BJ (cell line): ENCODE measurements at regions not wholly inside any gene's neighbourhood (a gene's known extent, or its start where the extent isn't known, plus 50 kb on each side); places are given as distances from the start of the nearest gene placed in this dataset.

ENCODE experiments used
- CTCF ChIA-PET: fragments of 350-600 bp; formaldehyde crosslinking; extraction: SDS; loops from one replicate; lab custom pipeline; 2021; ENCODE audit warnings: antibody characterized with exemption, inconsistent platforms; lab: Yijun Ruan, JAX
- POLR2A ChIA-PET: fragments of 300-600 bp; sonication (Branson Sonifier 250); formaldehyde crosslinking; extraction: SDS; loops from one replicate; lab custom pipeline; 2021; ENCODE audit warnings: antibody characterized with exemption; lab: Charles Lee
- DNase-seq: peaks from one replicate; pipeline ENCODE4 v3.0.0-alpha.2; 2011; ENCODE audit warnings: low read depth
- H3K27me3 ChIP-seq: 2 replicates; pipeline ENCODE4 v1.6.0; 2011; ENCODE audit warnings: low read length; ENCODE audit not compliant: control insufficient read depth, insufficient read depth
- H3K36me3 ChIP-seq: 2 replicates; pipeline ENCODE4 v1.5.1; 2011; ENCODE audit warnings: low read length; ENCODE audit not compliant: control insufficient read depth, insufficient read depth
- H3K4me3 ChIP-seq: 2 replicates; pipeline ENCODE4 v1.5.1; 2011; ENCODE audit warnings: low read depth, mild to moderate bottlenecking, control low read depth, low read length
- TF ChIP-seq, protein P1 (sequence below): IDR thresholded peaks from 2 replicates; pipeline ENCODE4 v1.5.1; 2011; ENCODE audit warnings: low read depth, mild to moderate bottlenecking, control low read depth, inconsistent platforms, low read length, moderate library complexity; ENCODE audit not compliant: insufficient read depth

DNA sequence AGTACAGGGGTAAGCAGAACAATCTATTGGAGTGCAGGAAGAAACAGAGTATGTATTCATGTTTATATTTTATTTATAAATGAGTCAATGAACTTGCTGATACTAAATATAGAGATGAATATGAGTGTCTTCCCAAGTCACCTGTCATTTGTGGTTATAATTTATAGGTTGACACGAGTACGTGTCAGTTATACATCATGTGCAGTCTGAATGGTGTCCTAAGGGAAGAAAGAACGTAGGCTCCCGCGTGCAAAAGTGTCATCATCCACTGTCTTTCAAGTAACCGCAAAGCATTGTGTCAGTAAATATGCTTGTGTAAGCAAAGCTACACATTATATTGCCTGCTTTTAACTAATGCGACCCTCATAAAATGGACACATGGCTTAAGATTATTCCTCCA, 786.1 kb downstream of the KCNJ2 start:
- Histone ChIP-seq H3K4me3 (no peak overlapping the region), H3K36me3 (no peaks in the 10 kb centered on the region), H3K27me3 (no peaks in the 10 kb centered on the region)
- ChIA-PET POLR2A (no interaction called here), CTCF (no interaction called here)
- no peak for DNase-seq
- TF ChIP-seq, protein P1, sequence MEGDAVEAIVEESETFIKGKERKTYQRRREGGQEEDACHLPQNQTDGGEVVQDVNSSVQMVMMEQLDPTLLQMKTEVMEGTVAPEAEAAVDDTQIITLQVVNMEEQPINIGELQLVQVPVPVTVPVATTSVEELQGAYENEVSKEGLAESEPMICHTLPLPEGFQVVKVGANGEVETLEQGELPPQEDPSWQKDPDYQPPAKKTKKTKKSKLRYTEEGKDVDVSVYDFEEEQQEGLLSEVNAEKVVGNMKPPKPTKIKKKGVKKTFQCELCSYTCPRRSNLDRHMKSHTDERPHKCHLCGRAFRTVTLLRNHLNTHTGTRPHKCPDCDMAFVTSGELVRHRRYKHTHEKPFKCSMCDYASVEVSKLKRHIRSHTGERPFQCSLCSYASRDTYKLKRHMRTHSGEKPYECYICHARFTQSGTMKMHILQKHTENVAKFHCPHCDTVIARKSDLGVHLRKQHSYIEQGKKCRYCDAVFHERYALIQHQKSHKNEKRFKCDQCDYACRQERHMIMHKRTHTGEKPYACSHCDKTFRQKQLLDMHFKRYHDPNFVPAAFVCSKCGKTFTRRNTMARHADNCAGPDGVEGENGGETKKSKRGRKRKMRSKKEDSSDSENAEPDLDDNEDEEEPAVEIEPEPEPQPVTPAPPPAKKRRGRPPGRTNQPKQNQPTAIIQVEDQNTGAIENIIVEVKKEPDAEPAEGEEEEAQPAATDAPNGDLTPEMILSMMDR: no peak

DNA sequence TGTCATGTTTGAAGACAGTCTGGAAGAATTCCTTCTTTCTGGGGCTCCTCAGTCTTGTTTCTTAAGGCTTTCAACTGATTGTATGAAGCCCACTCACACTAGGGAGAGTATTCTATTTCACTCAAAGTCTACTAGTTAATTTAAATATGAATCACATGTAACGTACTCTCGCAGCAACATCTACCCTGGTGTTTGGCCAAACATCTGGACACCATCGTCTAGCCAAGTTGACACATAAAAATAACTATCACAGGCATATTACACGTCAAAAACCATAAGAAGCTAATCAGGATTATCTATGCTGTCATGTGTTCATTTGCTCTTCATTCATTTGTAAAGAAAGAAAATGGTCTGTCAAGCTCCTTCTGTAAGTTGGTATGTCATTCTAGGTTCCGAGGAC, 787.4 kb downstream of the KCNJ2 start:
- POLR2A ChIA-PET: no interaction called here
- Histone ChIP-seq H3K36me3 (no peaks in the 10 kb centered on the region), H3K27me3 (no peaks in the 10 kb centered on the region), H3K4me3 (no peak overlapping the region)
- CTCF ChIA-PET: no interaction called here
- TF ChIP-seq, protein P1: no peak
- DNase-seq: no peak

DNA sequence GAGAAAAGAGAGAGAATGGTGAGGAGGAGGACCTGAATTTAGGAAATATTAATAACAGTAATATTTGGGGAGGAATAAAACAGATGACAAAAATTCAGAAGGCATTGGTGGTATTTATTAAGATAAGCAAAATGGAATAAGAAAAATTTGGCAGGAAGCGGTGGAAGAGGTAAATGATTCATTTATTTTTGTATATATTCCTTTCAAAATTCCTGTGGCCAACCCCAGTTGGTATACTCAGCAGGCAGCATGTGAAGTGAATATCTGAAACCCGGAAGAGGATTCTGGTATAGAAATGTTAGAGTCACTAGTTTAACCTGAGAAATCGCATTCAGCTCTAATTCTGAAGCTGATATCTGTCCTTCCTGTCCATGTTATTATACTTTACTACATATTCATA, 792.0 kb downstream of the KCNJ2 start:
- ChIA-PET CTCF (no interaction called here), POLR2A (no interaction called here)
- DNase-seq: no peak
- TF ChIP-seq, protein P1: no peak
- no peaks in the 10 kb centered on the region for H3K36me3 ChIP-seq
- H3K27me3 ChIP-seq: no peaks in the 10 kb centered on the region
- no peak overlapping the region for H3K4me3 ChIP-seq

DNA sequence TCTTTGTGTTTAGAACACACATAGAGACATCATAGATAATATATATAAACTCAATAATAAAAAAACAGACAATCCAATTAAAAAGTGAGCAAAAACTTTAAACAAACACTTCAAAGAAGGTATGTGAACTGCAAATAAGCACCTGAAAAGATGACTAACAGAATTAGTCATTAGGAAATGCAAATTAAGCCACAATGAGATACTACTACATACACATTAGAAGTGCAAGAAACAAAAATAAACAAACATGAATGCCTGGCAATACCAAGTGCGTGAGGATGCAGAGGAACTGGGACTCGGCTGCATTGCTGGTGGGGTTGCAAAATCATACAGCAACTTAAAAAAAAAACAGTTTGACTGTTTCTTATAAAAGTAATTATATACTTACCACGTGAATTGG, 799.0 kb downstream of the KCNJ2 start:
- DNase-seq: no peak
- ChIA-PET CTCF (no interaction called here), POLR2A (no interaction called here)
- H3K27me3 ChIP-seq: no peaks in the 10 kb centered on the region
- no peaks in the 10 kb centered on the region for H3K36me3 ChIP-seq
- TF ChIP-seq, protein P1: no peak
- H3K4me3 ChIP-seq: no peak overlapping the region

DNA sequence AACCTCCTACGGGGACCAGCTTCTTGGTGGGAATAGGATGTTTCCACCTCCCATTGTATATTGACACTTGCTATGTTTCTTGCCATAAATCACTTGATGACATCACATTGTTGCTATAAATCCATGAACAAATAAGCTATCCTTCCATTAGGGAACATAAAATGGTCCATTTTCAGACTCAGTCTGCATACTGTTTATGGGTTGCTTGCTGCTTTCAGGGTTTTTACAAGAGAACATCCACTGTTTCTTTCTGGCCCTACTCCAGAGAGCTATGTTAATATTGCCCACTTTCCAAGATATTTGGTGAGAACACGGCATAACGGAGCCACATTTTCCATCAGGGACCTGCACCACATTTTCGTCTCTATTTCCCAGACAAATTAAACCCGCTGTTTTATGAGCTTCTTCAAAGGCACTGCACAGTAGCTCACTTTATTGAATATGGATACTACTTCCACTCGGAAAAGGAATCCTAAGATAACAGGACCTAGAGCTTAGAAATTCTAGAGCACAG, 800.2 kb downstream of the KCNJ2 start:
- CTCF ChIA-PET: no interaction called here

More for the DNA sequence above, 800.2 kb downstream of the KCNJ2 start:
- TF ChIP-seq, protein P1: no peak
- H3K4me3 ChIP-seq: no peak overlapping the region
- no peaks in the 10 kb centered on the region for H3K36me3 ChIP-seq
- DNase-seq: no peak
- no peaks in the 10 kb centered on the region for H3K27me3 ChIP-seq
- POLR2A ChIA-PET: no interaction called here
